K562 (cell line): ENCODE measurements at regions not wholly inside any gene's neighbourhood (a gene's known extent, or its start where the extent isn't known, plus 50 kb on each side); places are given as distances from the start of the nearest gene placed in this dataset.

ENCODE experiments used
- ATAC-seq: fragments of 200-7000 bp; cut with Tn5 transposase; 3 replicates; pipeline ENCODE4 v1.9.1; 2020; ENCODE audit warnings: moderate library complexity
- BruUV-seq: library from RNA; stranded (reverse); fragments of 400-500 nt; replicated peaks from 2 replicates; lab custom pipeline; 2021; lab: Mats Ljungman, UMichigan
- CTCF ChIA-PET: fragments of 300-600 bp; formaldehyde crosslinking; extraction: SDS; loops from one replicate; lab custom pipeline; 2021; ENCODE audit warnings: low intra/inter-chr PET ratio; lab: Yijun Ruan, JAX
- POLR2A ChIA-PET: fragments of 300-600, 350-650 bp; sonication (Branson Sonifier 250); formaldehyde crosslinking; extraction: SDS; loops from one replicate; lab custom pipeline; 2021; ENCODE audit warnings: antibody characterized with exemption, inconsistent platforms; lab: Yijun Ruan, JAX
- DNase-seq, 4 experiments: peaks; one replicate each; pipeline versions ENCODE4 v3.0.0 to v3.0.0-alpha.2; 2011 to 2018; ENCODE audit warnings: low spot score in 3 of 4, mixed read lengths in 3 of 4; ENCODE audit errors: extremely low read depth in 1 of 4
- FAIRE-seq: peaks from 2 replicates; lab custom pipeline; 2011; peaks lifted over from hg19 to GRCh38; lab: Jason Lieb, UNC
- H2AFZ ChIP-seq: 2 replicates; pipeline ENCODE4 v1.6.0; 2011; ENCODE audit warnings: low read depth, low read length, control low read depth, inconsistent platforms
- H3K27ac ChIP-seq: fragments of 200-600 bp; 3 replicates; pipeline ENCODE4 v1.8.0; 2011; ENCODE audit warnings: low read depth, mild to moderate bottlenecking, control low read depth, inconsistent platforms, low read length, moderate library complexity, mixed read lengths; ENCODE audit errors: extremely low read depth
- H3K27me3 ChIP-seq, 2 experiments: fragments of 300-600 bp in 1 of 2; 2 replicates in 1 of 2; 3 replicates in 1 of 2; pipeline versions ENCODE4 v1.6.0 to v1.8.0; 2011; ENCODE audit warnings: inconsistent platforms in 2 of 2, low read length in 2 of 2, mild to moderate bottlenecking in 1 of 2, mixed read lengths in 1 of 2, moderate library complexity in 1 of 2; ENCODE audit not compliant: control insufficient read depth in 2 of 2, insufficient read depth in 2 of 2
- H3K36me3 ChIP-seq: fragments of 300-600 bp; 3 replicates; pipeline ENCODE4 v1.8.0; 2011; ENCODE audit warnings: mild to moderate bottlenecking, low read length, inconsistent platforms; ENCODE audit not compliant: control insufficient read depth, insufficient read depth
- H3K4me1 ChIP-seq, 2 experiments: fragments of 200-600 bp in 1 of 2; replicated peaks in 1 of 2; 2 replicates in 1 of 2; 3 replicates in 1 of 2; pipeline versions ENCODE4 v1.5.1 to v1.8.0; 2011; ENCODE audit warnings: inconsistent platforms in 2 of 2, low read length in 2 of 2, mild to moderate bottlenecking in 1 of 2, mixed read lengths in 1 of 2, moderate library complexity in 1 of 2; ENCODE audit not compliant: control insufficient read depth in 2 of 2, insufficient read depth in 2 of 2
- H3K4me2 ChIP-seq: 2 replicates; pipeline ENCODE4 v1.6.1; 2011; ENCODE audit warnings: low read length, control low read depth, inconsistent platforms, mixed read lengths; ENCODE audit not compliant: insufficient read depth
- H3K4me3 ChIP-seq: fragments of 200-600 bp; sonication (generic), shearing (Covaris generic); 2 replicates; pipeline ENCODE4 v1.5.1; 2016; ENCODE audit warnings: control low read depth, inconsistent platforms
- H3K79me2 ChIP-seq: fragments of 200-600 bp; 3 replicates; pipeline ENCODE4 v1.8.0; 2011; ENCODE audit warnings: low read length, inconsistent platforms; ENCODE audit not compliant: control insufficient read depth, insufficient read depth
- H3K9ac ChIP-seq, 2 experiments: 2 replicates each; pipeline versions ENCODE4 v1.6.0 to v1.6.1; 2011; ENCODE audit warnings: low read depth in 2 of 2, low read length in 2 of 2, control low read depth in 1 of 2, inconsistent platforms in 1 of 2, mild to moderate bottlenecking in 1 of 2, mixed read lengths in 1 of 2; ENCODE audit not compliant: insufficient read depth in 1 of 2
- H3K9me1 ChIP-seq: one replicate; pipeline ENCODE4 v1.6.0; 2011; ENCODE audit warnings: inconsistent platforms, mild to moderate bottlenecking, low read length, moderate library complexity; ENCODE audit not compliant: control insufficient read depth, insufficient read depth
- H3K9me3 ChIP-seq: replicated peaks from 2 replicates; pipeline ENCODE4 v1.5.1; 2011; ENCODE audit warnings: low read depth, low read length, inconsistent platforms; ENCODE audit not compliant: control insufficient read depth, insufficient read depth
- H4K20me1 ChIP-seq: replicated peaks from 2 replicates; pipeline ENCODE4 v1.6.1; 2011; ENCODE audit warnings: low read length, inconsistent platforms, mixed read lengths; ENCODE audit not compliant: control insufficient read depth, insufficient read depth
- BRF1 ChIP-seq: IDR thresholded peaks from 3 replicates; pipeline ENCODE4 v1.6.1; 2011; ENCODE audit warnings: borderline replicate concordance, mild to moderate bottlenecking; ENCODE audit not compliant: insufficient read length; ENCODE audit errors: extremely low read depth
- DPF2 ChIP-seq: fragments of 450-650 bp; IDR thresholded peaks from 2 replicates; pipeline ENCODE4 v1.6.1; 2016
- EWSR1 ChIP-seq: fragments of 450-650 bp; IDR thresholded peaks from 2 replicates; pipeline ENCODE4 v1.6.1; 2018; ENCODE audit warnings: borderline replicate concordance, mild to moderate bottlenecking, low read depth, moderate library complexity; ENCODE audit not compliant: partially characterized antibody
- FOXM1 ChIP-seq, 2 experiments: fragments of 450-650 bp in 1 of 2; sonication (generic) in 1 of 2; formaldehyde crosslinking in 1 of 2; IDR thresholded peaks; 2 replicates each; pipeline versions ENCODE4 v1.6.1 to v1.9.0; 2017 to 2022; ENCODE audit warnings: low read depth in 2 of 2, mild to moderate bottlenecking in 2 of 2, missing genetic modification reagents in 1 of 2, moderate library complexity in 1 of 2
- HNRNPUL1 ChIP-seq: fragments of 200-400 bp; formaldehyde crosslinking; IDR thresholded peaks from 2 replicates; pipeline ENCODE4 v1.6.1; 2017; ENCODE audit warnings: low read length
- MXI1 ChIP-seq: IDR thresholded peaks from 2 replicates; pipeline ENCODE4 v1.6.1; 2011; ENCODE audit warnings: low read depth, mild to moderate bottlenecking, improper control_type of control experiment, low read length
- SIN3B ChIP-seq: fragments of 450-650 bp; IDR thresholded peaks from 2 replicates; pipeline ENCODE4 v1.6.1; 2017; ENCODE audit warnings: low read depth, mild to moderate bottlenecking, moderate library complexity
- ZFP36 ChIP-seq: fragments of 150-350 bp; IDR thresholded peaks from 2 replicates; pipeline ENCODE4 v1.6.1; 2018; ENCODE audit warnings: low read length, low read depth; ENCODE audit not compliant: partially characterized antibody
- in situ Hi-C: fragments of 300-500 bp; cut with MboI; formaldehyde crosslinking; loops from 4 replicates; pipeline ENCODE4 v1.15.0; 2018; ENCODE audit warnings: inconsistent platforms, mixed read lengths
- intact Hi-C: fragments of 100-400 bp; cut with micrococcal nuclease; formaldehyde crosslinking; loops from 2 replicates; pipeline ENCODE4 v1.14.2; 2022
- TF ChIP-seq, protein P1 (sequence below): fragments of 150-350 bp; IDR thresholded peaks from 2 replicates; pipeline ENCODE4 v1.6.1; 2014; ENCODE audit warnings: low read depth, mild to moderate bottlenecking, low read length, borderline replicate concordance
- TF ChIP-seq, protein P2 (sequence below): fragments of 450-650 bp; IDR thresholded peaks from 2 replicates; pipeline ENCODE4 v1.7.0; 2016; ENCODE audit warnings: borderline replicate concordance

- no peaks in the 10 kb centered on the region for H3K4me1 ChIP-seq
- H3K9me1 ChIP-seq, result no peaks in the 10 kb centered on the region
- POLR2A ChIA-PET, result no interaction called here
- H3K27ac ChIP-seq, result no peak overlapping the region
- in situ Hi-C loops, result no loop called here
- H3K27me3 ChIP-seq, result no peaks in the 10 kb centered on the region
- intact Hi-C loops, result no loop called here
- no peak overlapping the region for H3K4me2 ChIP-seq
- H4K20me1 ChIP-seq, result no peaks in the 10 kb centered on the region
- no peak for FAIRE-seq
- BruUV-seq, result no TSS peak
- H3K4me3 ChIP-seq, result no peak overlapping the region
- H3K79me2 ChIP-seq, result no peaks in the 10 kb centered on the region
- no peak overlapping the region for H3K9ac ChIP-seq
- ATAC-seq, result no peak
- TF ChIP-seq BRF1 (no peak), FOXM1 (IDR thresholded peaks at IDR 0.05; ENCODE audit: low read depth) (no peak), FOXM1 (CRISPR knock-in tag; IDR thresholded peaks at IDR 0.05; ENCODE audit: low read depth) (no peak), DPF2 (no peak), EWSR1 (no peak), SIN3B (no peak), ZFP36 (no peak), HNRNPUL1 (no peak), MXI1 (no peak)
- TF ChIP-seq, protein P1, sequence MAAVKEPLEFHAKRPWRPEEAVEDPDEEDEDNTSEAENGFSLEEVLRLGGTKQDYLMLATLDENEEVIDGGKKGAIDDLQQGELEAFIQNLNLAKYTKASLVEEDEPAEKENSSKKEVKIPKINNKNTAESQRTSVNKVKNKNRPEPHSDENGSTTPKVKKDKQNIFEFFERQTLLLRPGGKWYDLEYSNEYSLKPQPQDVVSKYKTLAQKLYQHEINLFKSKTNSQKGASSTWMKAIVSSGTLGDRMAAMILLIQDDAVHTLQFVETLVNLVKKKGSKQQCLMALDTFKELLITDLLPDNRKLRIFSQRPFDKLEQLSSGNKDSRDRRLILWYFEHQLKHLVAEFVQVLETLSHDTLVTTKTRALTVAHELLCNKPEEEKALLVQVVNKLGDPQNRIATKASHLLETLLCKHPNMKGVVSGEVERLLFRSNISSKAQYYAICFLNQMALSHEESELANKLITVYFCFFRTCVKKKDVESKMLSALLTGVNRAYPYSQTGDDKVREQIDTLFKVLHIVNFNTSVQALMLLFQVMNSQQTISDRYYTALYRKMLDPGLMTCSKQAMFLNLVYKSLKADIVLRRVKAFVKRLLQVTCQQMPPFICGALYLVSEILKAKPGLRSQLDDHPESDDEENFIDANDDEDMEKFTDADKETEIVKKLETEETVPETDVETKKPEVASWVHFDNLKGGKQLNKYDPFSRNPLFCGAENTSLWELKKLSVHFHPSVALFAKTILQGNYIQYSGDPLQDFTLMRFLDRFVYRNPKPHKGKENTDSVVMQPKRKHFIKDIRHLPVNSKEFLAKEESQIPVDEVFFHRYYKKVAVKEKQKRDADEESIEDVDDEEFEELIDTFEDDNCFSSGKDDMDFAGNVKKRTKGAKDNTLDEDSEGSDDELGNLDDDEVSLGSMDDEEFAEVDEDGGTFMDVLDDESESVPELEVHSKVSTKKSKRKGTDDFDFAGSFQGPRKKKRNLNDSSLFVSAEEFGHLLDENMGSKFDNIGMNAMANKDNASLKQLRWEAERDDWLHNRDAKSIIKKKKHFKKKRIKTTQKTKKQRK, result no peak
- TF ChIP-seq, protein P2, sequence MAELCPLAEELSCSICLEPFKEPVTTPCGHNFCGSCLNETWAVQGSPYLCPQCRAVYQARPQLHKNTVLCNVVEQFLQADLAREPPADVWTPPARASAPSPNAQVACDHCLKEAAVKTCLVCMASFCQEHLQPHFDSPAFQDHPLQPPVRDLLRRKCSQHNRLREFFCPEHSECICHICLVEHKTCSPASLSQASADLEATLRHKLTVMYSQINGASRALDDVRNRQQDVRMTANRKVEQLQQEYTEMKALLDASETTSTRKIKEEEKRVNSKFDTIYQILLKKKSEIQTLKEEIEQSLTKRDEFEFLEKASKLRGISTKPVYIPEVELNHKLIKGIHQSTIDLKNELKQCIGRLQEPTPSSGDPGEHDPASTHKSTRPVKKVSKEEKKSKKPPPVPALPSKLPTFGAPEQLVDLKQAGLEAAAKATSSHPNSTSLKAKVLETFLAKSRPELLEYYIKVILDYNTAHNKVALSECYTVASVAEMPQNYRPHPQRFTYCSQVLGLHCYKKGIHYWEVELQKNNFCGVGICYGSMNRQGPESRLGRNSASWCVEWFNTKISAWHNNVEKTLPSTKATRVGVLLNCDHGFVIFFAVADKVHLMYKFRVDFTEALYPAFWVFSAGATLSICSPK, result no peak
- TF ChIP-seq, all 486 proteins: peak for 0
- no peaks in the 10 kb centered on the region for H3K9me3 ChIP-seq
- H3K36me3 ChIP-seq, result no peaks in the 10 kb centered on the region
- CTCF ChIA-PET, result no interaction called here
- no peak for DNase-seq
- no peak overlapping the region for H2AFZ ChIP-seq
Observed at GRCh38 chr11:28738549-28738948, 630.4 kb downstream of the METTL15 start.
